K562 (cell line): ENCODE measurements at regions not wholly inside any gene's neighbourhood (a gene's known extent, or its start where the extent isn't known, plus 50 kb on each side); places are given as distances from the start of the nearest gene placed in this dataset.

ENCODE experiments used
- ATF7 ChIP-seq: fragments of 450-650 bp; IDR thresholded peaks from 2 replicates; pipeline ENCODE4 v1.7.1; 2014; ENCODE audit warnings: mild to moderate bottlenecking, moderate library complexity
- BHLHE40 ChIP-seq: IDR thresholded peaks from 2 replicates; pipeline ENCODE4 v1.6.1; 2011; ENCODE audit warnings: low read length, improper control_type of control experiment
- ELF1 ChIP-seq: fragments of 200-800 bp; sonication (Bioruptor generic); IDR thresholded peaks from 2 replicates; pipeline ENCODE4 v1.6.1; 2016; ENCODE audit warnings: missing genetic modification characterization, missing compliant biosample characterization
- FOXA3 ChIP-seq, 2 experiments: fragments of 450-650 bp in 1 of 2; sonication (generic) in 1 of 2; formaldehyde crosslinking; IDR thresholded peaks in 1 of 2; conservative IDR thresholded peaks in 1 of 2; 2 replicates each; pipeline versions ENCODE4 v1.4.0 to v1.8.0; 2020 to 2022; ENCODE audit warnings: mild to moderate bottlenecking in 2 of 2, missing genetic modification reagents in 1 of 2
- MGA ChIP-seq: fragments of 450-650 bp; IDR thresholded peaks from 2 replicates; pipeline ENCODE4 v1.6.1; 2016; ENCODE audit warnings: mild to moderate bottlenecking, moderate library complexity
- PML ChIP-seq: IDR thresholded peaks from 2 replicates; pipeline ENCODE4 v1.6.1; 2012; ENCODE audit warnings: low read length, inconsistent platforms
- POLR2AphosphoS5 ChIP-seq: IDR thresholded peaks from 2 replicates; pipeline ENCODE4 v1.6.1; 2011; ENCODE audit warnings: mild to moderate bottlenecking, low read depth, low read length, moderate library complexity; ENCODE audit not compliant: control insufficient read depth, insufficient read depth

DNA sequence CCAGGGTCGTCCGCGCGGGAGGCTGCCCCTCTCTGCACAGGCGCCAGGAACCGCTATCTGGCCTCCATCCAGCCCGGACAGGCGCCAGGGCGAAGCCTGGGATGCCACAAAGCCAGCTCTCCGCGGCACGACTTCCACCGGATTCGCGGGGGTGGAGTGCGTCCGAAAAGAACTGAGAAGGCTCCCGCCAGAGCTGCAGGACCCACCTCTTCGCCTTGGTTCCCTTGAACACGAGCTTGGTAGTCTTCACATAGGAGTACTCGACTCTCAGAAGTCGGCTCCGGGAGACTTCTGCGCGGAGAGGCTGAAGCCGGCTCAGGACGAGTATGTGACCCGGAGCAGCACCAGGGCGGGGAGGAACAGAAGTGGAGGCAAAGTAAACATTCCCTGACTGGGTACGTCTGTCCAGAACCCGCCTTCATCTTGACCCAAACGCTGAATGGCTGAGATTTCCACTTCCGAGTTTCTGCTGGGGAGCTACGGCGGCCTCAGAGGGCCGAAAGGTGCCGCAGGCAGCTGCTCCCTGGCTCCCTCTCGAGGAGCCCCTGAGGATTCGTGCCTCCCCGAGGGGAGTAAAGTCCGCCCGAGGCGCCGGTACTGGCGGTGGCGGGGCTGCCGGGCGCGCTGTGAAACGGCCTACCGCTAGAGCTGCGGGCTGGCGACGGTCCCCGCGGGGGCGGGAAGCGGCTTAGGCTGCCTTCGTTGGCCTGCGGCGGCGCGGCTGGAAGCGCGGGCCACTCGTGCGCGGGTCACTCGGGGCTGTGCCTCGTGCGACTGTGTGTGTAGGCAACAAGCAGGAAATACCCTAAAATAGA lies 2654.9 kb upstream of the DEFB115 start (continued):
- peak; percentile 64 for TF ChIP-seq ATF7
- TF ChIP-seq ELF1 (tag) = peak; percentile 89
- peak in 1 of 2 experiments; percentile 63; a peak in 1 of 4 replicates for TF ChIP-seq FOXA3 (CRISPR knock-in tag; conservative IDR thresholded peaks at IDR 0.05 in 1 of 2, IDR thresholded peaks at IDR 0.05 in 1 of 2)
- TF ChIP-seq POLR2AphosphoS5 = peak; percentile 50; the same call in 1 of the 2 replicates
- TF ChIP-seq BHLHE40 = peak; percentile 23; the same call in 1 of the 2 replicates
- peak; percentile 94 for TF ChIP-seq MGA
- 0 out of 2 replicates have a peak, but pooled peaks have one; percentile 60 for TF ChIP-seq PML
